Loucy (cell line): ENCODE measurements at regions not wholly inside any gene's neighbourhood (a gene's known extent, or its start where the extent isn't known, plus 50 kb on each side); places are given as distances from the start of the nearest gene placed in this dataset.
"Not testable (repeated sequence)": the region's sequence is repeated elsewhere in the genome, so short reads cannot be mapped to it uniquely, and the experiment has no call there.

Experiments used
- H2AFZ ChIP-seq: fragments of 200-600 bp; sonication (generic); 2 replicates; pipeline ENCODE4 v1.6.0; 2016; ENCODE audit warnings: antibody characterized with exemption, mild to moderate bottlenecking, low read length, moderate library complexity
- H3F3A ChIP-seq: fragments of 200-600 bp; 2 replicates; pipeline ENCODE4 v1.6.0; 2016; ENCODE audit warnings: antibody characterized with exemption, low read depth, mild to moderate bottlenecking
- H3K27me3 ChIP-seq: fragments of 200-600 bp; sonication (generic); 2 replicates; pipeline ENCODE4 v1.6.1; 2014; ENCODE audit warnings: low read length, mild to moderate bottlenecking; ENCODE audit not compliant: insufficient read depth, poor library complexity, severe bottlenecking
- H3K36me3 ChIP-seq: fragments of 200-600 bp; sonication (generic); 2 replicates; pipeline ENCODE4 v1.6.1; 2016; ENCODE audit warnings: low read length; ENCODE audit not compliant: insufficient read depth
- H3K4me1 ChIP-seq: fragments of 200-600 bp; sonication (generic); 2 replicates; pipeline ENCODE4 v1.5.1; 2014; ENCODE audit warnings: low read length, mild to moderate bottlenecking; ENCODE audit not compliant: insufficient read depth, poor library complexity, severe bottlenecking
- H3K4me2 ChIP-seq: fragments of 200-600 bp; sonication (generic); 2 replicates; pipeline ENCODE4 v1.6.0; 2014; ENCODE audit warnings: antibody characterized with exemption, low read length, low read depth, mild to moderate bottlenecking; ENCODE audit not compliant: poor library complexity, severe bottlenecking
- H3K4me3 ChIP-seq: fragments of 200-600 bp; sonication (generic); 2 replicates; pipeline ENCODE4 v1.5.1; 2014; ENCODE audit warnings: low read length, mild to moderate bottlenecking, mixed read lengths; ENCODE audit not compliant: poor library complexity, severe bottlenecking
- H3K79me2 ChIP-seq: fragments of 200-600 bp; sonication (generic); 2 replicates; pipeline ENCODE4 v1.6.1; 2014; ENCODE audit warnings: low read length; ENCODE audit not compliant: insufficient read depth
- H3K9ac ChIP-seq: fragments of 200-600 bp; sonication (generic); 2 replicates; pipeline ENCODE4 v1.6.0; 2014; ENCODE audit warnings: mild to moderate bottlenecking, low read depth, low read length, moderate library complexity; ENCODE audit not compliant: poor library complexity, severe bottlenecking
- H3K9me2 ChIP-seq: fragments of 200-600 bp; sonication (generic); replicated peaks from 2 replicates; pipeline ENCODE4 v1.6.1; 2016; ENCODE audit warnings: low read depth, low read length, mixed read lengths
- H3K9me3 ChIP-seq: fragments of 200-600 bp; sonication (generic); 2 replicates; pipeline ENCODE4 v1.6.1; 2014; ENCODE audit warnings: mild to moderate bottlenecking, antibody characterized with exemption, low read length, low read depth; ENCODE audit not compliant: insufficient read depth
- H4K20me1 ChIP-seq: fragments of 200-600 bp; sonication (generic); 2 replicates; pipeline ENCODE4 v1.6.0; 2014; ENCODE audit warnings: antibody characterized with exemption, low read length, mild to moderate bottlenecking; ENCODE audit not compliant: insufficient read depth, poor library complexity, severe bottlenecking
- EZH2phosphoT487 ChIP-seq: fragments of 200-600 bp; IDR thresholded peaks from 2 replicates; pipeline ENCODE4 v1.6.1; 2018; ENCODE audit warnings: antibody characterized with exemption, mild to moderate bottlenecking, moderate library complexity, borderline replicate concordance
- TF ChIP-seq, protein P1 (sequence below): fragments of 200-600 bp; sonication (generic); conservative IDR thresholded peaks from 2 replicates; pipeline ENCODE4 v1.5.1; 2014; ENCODE audit warnings: mild to moderate bottlenecking, antibody characterized with exemption, low read length

DNA sequence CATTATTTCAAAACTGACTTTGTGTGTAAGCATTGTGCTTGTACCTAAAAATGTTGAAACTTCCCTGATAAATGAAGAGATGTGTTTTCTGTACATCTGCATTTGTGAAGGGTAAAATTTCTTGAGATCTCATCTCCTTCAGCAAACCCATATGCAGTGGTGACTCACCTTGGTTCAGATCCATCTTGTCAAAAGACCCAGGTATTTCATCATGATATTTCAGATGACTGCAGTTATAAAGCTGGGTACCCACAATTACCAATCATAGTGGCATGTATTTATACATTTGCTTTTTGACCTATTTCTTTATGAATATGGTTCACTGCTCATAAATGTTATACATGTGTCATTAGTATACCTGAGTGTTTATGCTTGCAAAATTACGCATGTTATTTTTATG is 1213.6 kb downstream of the GALC start:
- Histone ChIP-seq H3K9me2 (no peaks in the 10 kb centered on the region), H3K27me3 (no peaks in the 10 kb centered on the region), H3K9ac (no peak overlapping the region), H3K4me3 (no peak overlapping the region), H4K20me1 (no peaks in the 10 kb centered on the region), H3K79me2 (no peaks in the 10 kb centered on the region), H3K36me3 (no peaks in the 10 kb centered on the region), H3K4me2 (no peak overlapping the region), H3K4me1 (no peaks in the 10 kb centered on the region), H2AFZ (no peak overlapping the region), H3K9me3 (no peaks in the 10 kb centered on the region), H3F3A (no peaks in the 10 kb centered on the region)
- TF ChIP-seq, protein P1, sequence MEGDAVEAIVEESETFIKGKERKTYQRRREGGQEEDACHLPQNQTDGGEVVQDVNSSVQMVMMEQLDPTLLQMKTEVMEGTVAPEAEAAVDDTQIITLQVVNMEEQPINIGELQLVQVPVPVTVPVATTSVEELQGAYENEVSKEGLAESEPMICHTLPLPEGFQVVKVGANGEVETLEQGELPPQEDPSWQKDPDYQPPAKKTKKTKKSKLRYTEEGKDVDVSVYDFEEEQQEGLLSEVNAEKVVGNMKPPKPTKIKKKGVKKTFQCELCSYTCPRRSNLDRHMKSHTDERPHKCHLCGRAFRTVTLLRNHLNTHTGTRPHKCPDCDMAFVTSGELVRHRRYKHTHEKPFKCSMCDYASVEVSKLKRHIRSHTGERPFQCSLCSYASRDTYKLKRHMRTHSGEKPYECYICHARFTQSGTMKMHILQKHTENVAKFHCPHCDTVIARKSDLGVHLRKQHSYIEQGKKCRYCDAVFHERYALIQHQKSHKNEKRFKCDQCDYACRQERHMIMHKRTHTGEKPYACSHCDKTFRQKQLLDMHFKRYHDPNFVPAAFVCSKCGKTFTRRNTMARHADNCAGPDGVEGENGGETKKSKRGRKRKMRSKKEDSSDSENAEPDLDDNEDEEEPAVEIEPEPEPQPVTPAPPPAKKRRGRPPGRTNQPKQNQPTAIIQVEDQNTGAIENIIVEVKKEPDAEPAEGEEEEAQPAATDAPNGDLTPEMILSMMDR, result no peak
- TF ChIP-seq EZH2phosphoT487, result no peak

DNA sequence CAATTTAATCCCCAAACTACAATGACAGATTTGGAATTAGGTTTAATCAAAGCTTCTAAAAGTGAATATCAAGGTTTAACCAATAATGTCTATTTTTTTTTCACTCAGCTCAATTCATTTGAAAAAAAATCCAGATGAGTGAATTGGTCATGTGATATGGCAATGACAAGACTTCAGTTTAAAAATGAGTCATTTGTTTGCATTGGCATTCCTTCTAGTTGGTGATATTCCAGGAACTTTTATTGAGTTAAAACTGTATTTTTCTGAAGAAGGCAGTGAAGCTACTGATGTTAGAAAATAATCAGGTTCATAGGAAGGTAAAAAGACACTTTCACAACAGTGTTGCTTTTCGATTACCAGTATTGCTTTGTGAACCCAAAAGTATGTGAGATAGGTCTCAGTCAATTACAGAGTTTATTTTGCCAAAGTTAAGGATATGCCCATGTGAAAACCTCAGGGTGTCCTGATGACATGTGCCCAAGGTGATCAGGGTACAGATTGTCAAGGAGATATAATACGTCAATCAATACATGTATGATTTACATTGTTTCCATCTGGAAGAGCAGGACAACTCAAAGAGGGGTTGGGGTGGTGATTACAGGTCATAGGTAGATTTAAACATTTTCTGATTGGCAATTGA is 1214.9 kb downstream of the GALC start:
- H3K36me3 ChIP-seq, result no peaks in the 10 kb centered on the region
- TF ChIP-seq, protein P1, result no peak
- TF ChIP-seq EZH2phosphoT487, result no peak

DNA sequence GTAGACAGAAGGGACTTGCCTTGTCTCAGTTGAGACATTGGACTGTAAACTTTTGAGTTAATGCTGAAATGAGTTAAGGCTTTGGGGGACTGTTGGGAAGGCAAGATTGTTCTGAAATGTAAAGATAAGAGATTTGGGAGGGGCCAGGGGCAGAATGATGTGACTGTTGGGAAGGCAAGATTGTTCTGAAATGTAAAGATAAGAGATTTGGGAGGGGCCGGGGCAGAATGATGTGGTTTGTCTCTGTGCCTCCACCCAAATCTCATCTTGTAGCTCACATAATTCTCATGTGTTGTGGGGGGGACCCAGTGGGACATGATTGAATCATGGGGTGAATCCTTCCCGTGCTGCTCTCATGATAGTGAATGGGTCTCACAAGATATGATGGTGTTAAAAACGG is 1217.1 kb downstream of the GALC start:
- H2AFZ ChIP-seq, H3K4me3 ChIP-seq, H3K9ac ChIP-seq, H3K4me1 ChIP-seq, H3K79me2 ChIP-seq, H3F3A ChIP-seq, H3K9me2 ChIP-seq, H3K36me3 ChIP-seq, H3K9me3 ChIP-seq, H4K20me1 ChIP-seq, H3K27me3 ChIP-seq, H3K4me2 ChIP-seq: not testable (repeated sequence)

More for the DNA sequence above, 1214.9 kb downstream of the GALC start:
- H3K9me2 ChIP-seq, result no peaks in the 10 kb centered on the region
- H3K4me1 ChIP-seq, result no peaks in the 10 kb centered on the region
- no peaks in the 10 kb centered on the region for H3F3A ChIP-seq
- no peaks in the 10 kb centered on the region for H3K9me3 ChIP-seq
- H3K27me3 ChIP-seq, result no peaks in the 10 kb centered on the region
- no peaks in the 10 kb centered on the region for H3K79me2 ChIP-seq
- H2AFZ ChIP-seq, result no peak overlapping the region
- no peak overlapping the region for H3K4me2 ChIP-seq
- H4K20me1 ChIP-seq, result no peaks in the 10 kb centered on the region
- H3K4me3 ChIP-seq, result no peak overlapping the region
- no peak overlapping the region for H3K9ac ChIP-seq

DNA sequence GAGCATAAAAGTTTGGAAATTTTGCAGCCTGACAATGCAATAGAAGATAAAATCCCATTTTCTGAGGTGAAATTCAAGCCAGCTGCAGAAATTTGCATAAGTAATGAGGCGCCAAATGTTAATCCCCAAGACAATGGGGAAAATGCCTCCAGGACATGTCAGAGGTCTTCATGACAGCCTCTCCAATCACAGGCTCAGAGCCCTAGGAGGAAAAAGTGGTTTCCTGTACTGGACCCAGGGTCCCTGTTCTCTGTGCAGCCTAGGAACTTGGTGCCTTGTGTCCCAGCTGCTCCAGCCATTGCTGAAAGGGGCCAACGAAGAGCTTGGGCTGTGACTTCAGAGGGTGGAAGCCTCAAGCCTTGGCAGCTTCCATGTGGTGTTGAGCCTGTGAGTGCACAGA is 1218.1 kb downstream of the GALC start:
- H3K36me3 ChIP-seq, result no peaks in the 10 kb centered on the region
- no peak overlapping the region for H3K4me3 ChIP-seq
- H3K4me1 ChIP-seq, result no peaks in the 10 kb centered on the region
- H3F3A ChIP-seq, result no peaks in the 10 kb centered on the region
- H3K9me3 ChIP-seq, result no peaks in the 10 kb centered on the region
- no peaks in the 10 kb centered on the region for H3K79me2 ChIP-seq
- no peak for TF ChIP-seq EZH2phosphoT487
- TF ChIP-seq, protein P1, result no peak
- no peaks in the 10 kb centered on the region for H3K9me2 ChIP-seq
- H3K27me3 ChIP-seq, result no peaks in the 10 kb centered on the region
- no peak overlapping the region for H3K4me2 ChIP-seq
- H2AFZ ChIP-seq, result no peak overlapping the region
- no peaks in the 10 kb centered on the region for H4K20me1 ChIP-seq
- no peak overlapping the region for H3K9ac ChIP-seq
